GM23338 (cell line): ENCODE measurements at regions not wholly inside any gene's neighbourhood (a gene's known extent, or its start where the extent isn't known, plus 50 kb on each side); places are given as distances from the start of the nearest gene placed in this dataset.

ENCODE experiments used
- ATAC-seq: fragments of 200-7000 bp; cut with Tn5 transposase; 3 replicates; pipeline ENCODE4 v1.9.1; 2020
- DNase-seq: peaks from one replicate; pipeline ENCODE4 v3.0.0-alpha.2; 2015; ENCODE audit warnings: low spot score
- H2AFZ ChIP-seq: fragments of 200-600 bp; sonication (generic); 2 replicates; pipeline ENCODE4 v1.8.0; 2016; ENCODE audit warnings: antibody characterized with exemption, mild to moderate bottlenecking, moderate library complexity
- H3F3A ChIP-seq: fragments of 200-600 bp; sonication (generic); replicated peaks from 2 replicates; pipeline ENCODE4 v1.8.0; 2017; ENCODE audit warnings: antibody characterized with exemption, mixed run types, low read depth
- H3K27ac ChIP-seq: fragments of 200-600 bp; sonication (generic); 2 replicates; pipeline ENCODE4 v1.6.1; 2016; ENCODE audit warnings: low read depth
- H3K27me3 ChIP-seq: fragments of 200-600 bp; sonication (generic); 2 replicates; pipeline ENCODE4 v1.8.0; 2016; ENCODE audit warnings: mild to moderate bottlenecking, mixed run types, moderate library complexity; ENCODE audit not compliant: insufficient read depth
- H3K36me3 ChIP-seq: fragments of 200-600 bp; sonication (generic); 2 replicates; pipeline ENCODE4 v1.8.0; 2016; ENCODE audit warnings: mild to moderate bottlenecking; ENCODE audit not compliant: insufficient read depth
- H3K4me1 ChIP-seq: fragments of 200-600 bp; sonication (generic); 2 replicates; pipeline ENCODE4 v1.8.0; 2016; ENCODE audit warnings: mild to moderate bottlenecking, moderate library complexity; ENCODE audit not compliant: insufficient read depth
- H3K4me2 ChIP-seq: fragments of 200-600 bp; sonication (generic); 2 replicates; pipeline ENCODE4 v1.7.1; 2017; ENCODE audit warnings: mixed run types
- H3K4me3 ChIP-seq: fragments of 200-600 bp; sonication (generic); 2 replicates; pipeline ENCODE4 v1.6.1; 2016; ENCODE audit warnings: mixed run types
- H3K79me2 ChIP-seq: fragments of 200-600 bp; sonication (generic); replicated peaks from 2 replicates; pipeline ENCODE4 v1.8.0; 2017; ENCODE audit warnings: mild to moderate bottlenecking; ENCODE audit not compliant: insufficient read depth
- H3K9me2 ChIP-seq: fragments of 200-600 bp; sonication (generic); 2 replicates; pipeline ENCODE4 v1.8.0; 2017; ENCODE audit not compliant: insufficient read depth
- H4K20me1 ChIP-seq: fragments of 200-600 bp; sonication (generic); replicated peaks from 2 replicates; pipeline ENCODE4 v1.8.0; 2017; ENCODE audit warnings: mild to moderate bottlenecking; ENCODE audit not compliant: insufficient read depth
- H3K27ac Mint-ChIP-seq: 2 replicates; pipeline ENCODE4 v1.8.0; 2020; ENCODE audit warnings: inconsistent platforms, mild to moderate bottlenecking, moderate library complexity, mixed read lengths
- H3K27me3 Mint-ChIP-seq: 3 replicates; pipeline ENCODE4 v1.8.0; 2022; ENCODE audit warnings: low read depth, mild to moderate bottlenecking, moderate library complexity, mixed read lengths, inconsistent platforms; ENCODE audit not compliant: insufficient read depth, poor library complexity
- H3K36me3 Mint-ChIP-seq: 3 replicates; pipeline ENCODE4 v1.8.0; 2021; ENCODE audit warnings: low read depth, mild to moderate bottlenecking, inconsistent platforms, moderate library complexity, mixed read lengths
- H3K4me1 Mint-ChIP-seq: 3 replicates; pipeline ENCODE4 v1.8.0; 2020; ENCODE audit warnings: mild to moderate bottlenecking, inconsistent platforms, mixed read lengths
- H3K4me3 Mint-ChIP-seq: 3 replicates; pipeline ENCODE4 v1.8.0; 2021; ENCODE audit warnings: moderate library complexity, mild to moderate bottlenecking, inconsistent platforms, mixed read lengths
- H3K9me3 Mint-ChIP-seq: 3 replicates; pipeline ENCODE4 v1.8.0; 2020; ENCODE audit warnings: moderate library complexity, mild to moderate bottlenecking, inconsistent platforms, mixed read lengths
- CREB1 ChIP-seq: fragments of 250-450 bp; sonication (Bioruptor Pico); IDR thresholded peaks from 2 replicates; pipeline ENCODE4 v1.5.0; 2020; ENCODE audit warnings: low read depth, mild to moderate bottlenecking, moderate library complexity
- CTCF ChIP-seq, 2 experiments: fragments of 200-600 bp in 1 of 2; sonication (generic) in 1 of 2; conservative IDR thresholded peaks; 2 replicates each; pipeline versions ENCODE4 v1.5.1 to v1.6.1; 2016 to 2017; ENCODE audit warnings: antibody characterized with exemption in 2 of 2, low read depth in 2 of 2, mild to moderate bottlenecking in 2 of 2, moderate library complexity in 1 of 2
- ETS1 ChIP-seq: IDR thresholded peaks from 2 replicates; pipeline ENCODE4 v1.6.1; 2016; ENCODE audit warnings: antibody characterized with exemption
- EZH2 ChIP-seq: fragments of 200-600 bp; sonication (generic); IDR thresholded peaks from one replicate; pipeline ENCODE4 v1.8.0; 2017; ENCODE audit warnings: antibody characterized with exemption, mild to moderate bottlenecking, low read depth; ENCODE audit not compliant: unreplicated experiment
- EZH2phosphoT487 ChIP-seq: fragments of 200-600 bp; sonication (generic); IDR thresholded peaks from one replicate; pipeline ENCODE4 v1.8.1; 2018; ENCODE audit warnings: antibody characterized with exemption; ENCODE audit not compliant: unreplicated experiment
- JUNB ChIP-seq: IDR thresholded peaks from one replicate; pipeline ENCODE4 v1.6.1; 2016; ENCODE audit warnings: antibody characterized with exemption; ENCODE audit not compliant: unreplicated experiment
- NANOG ChIP-seq: IDR thresholded peaks from 2 replicates; pipeline ENCODE4 v1.6.1; 2016; ENCODE audit warnings: antibody characterized with exemption, borderline replicate concordance
- POLR2AphosphoS5 ChIP-seq: IDR thresholded peaks from 2 replicates; pipeline ENCODE4 v1.6.1; 2016; ENCODE audit warnings: antibody characterized with exemption, low read depth
- REST ChIP-seq: IDR thresholded peaks from one replicate; pipeline ENCODE4 v1.6.1; 2018; ENCODE audit warnings: antibody characterized with exemption; ENCODE audit not compliant: unreplicated experiment
- STAT1 ChIP-seq: IDR thresholded peaks from one replicate; pipeline ENCODE4 v1.6.1; 2016; ENCODE audit warnings: antibody characterized with exemption; ENCODE audit not compliant: unreplicated experiment
- ZNF331 ChIP-seq: fragments of 250-450 bp; sonication (Bioruptor Pico); IDR thresholded peaks from 2 replicates; pipeline ENCODE4 v1.5.0; 2020; ENCODE audit warnings: low read depth, mild to moderate bottlenecking, moderate library complexity
- ZNF462 ChIP-seq: fragments of 250-450 bp; sonication (Bioruptor Pico); IDR thresholded peaks from 2 replicates; pipeline ENCODE4 v1.5.0; 2020; ENCODE audit warnings: mild to moderate bottlenecking, moderate library complexity

GRCh38 chr2:18907508-18907907 is 318.1 kb upstream of the NT5C1B start (continued):
- TF ChIP-seq REST: no peak
- TF ChIP-seq ZNF331 (CRISPR knock-in tag): no peak
- TF ChIP-seq CTCF (conservative IDR thresholded peaks at IDR 0.05; ENCODE audit: low read depth in 2 of 2): no peak
- TF ChIP-seq CREB1 (CRISPR knock-in tag): no peak

GRCh38 chr2:18903750-18904149 is 314.4 kb upstream of the NT5C1B start:
- no peaks in the 10 kb centered on the region for H4K20me1 ChIP-seq
- no peaks in the 10 kb centered on the region for H3K27me3 ChIP-seq
- ATAC-seq (no peak), DNase-seq (no peak)
- no peaks in the 10 kb centered on the region for H3K36me3 ChIP-seq
- Mint-ChIP-seq H3K4me3 (no peak overlapping the region), H3K9me3 (no peaks in the 10 kb centered on the region), H3K27ac (no peak overlapping the region), H3K27me3 (peaks cover 2% of the 10 kb centered on the region), H3K4me1 (no peaks in the 10 kb centered on the region), H3K36me3 (no peaks in the 10 kb centered on the region)
- no peak overlapping the region for H2AFZ ChIP-seq
- no peak overlapping the region for H3K27ac ChIP-seq
- H3K4me2 ChIP-seq: no peak overlapping the region
- no peaks in the 10 kb centered on the region for H3K9me2 ChIP-seq
- no peaks in the 10 kb centered on the region for H3F3A ChIP-seq
- no peak overlapping the region for H3K4me3 ChIP-seq
- no peaks in the 10 kb centered on the region for H3K79me2 ChIP-seq
- H3K4me1 ChIP-seq: no peaks in the 10 kb centered on the region
- TF ChIP-seq POLR2AphosphoS5 (no peak), EZH2phosphoT487 (no peak), CREB1 (CRISPR knock-in tag) (no peak), STAT1 (no peak), NANOG (no peak), EZH2 (no peak), ZNF331 (CRISPR knock-in tag) (no peak), JUNB (no peak), ZNF462 (CRISPR knock-in tag) (no peak), ETS1 (no peak)
